Upper lobe of left lung (tissue), 4 donors: ENCODE measurements at regions not wholly inside any gene's neighbourhood (a gene's known extent, or its start where the extent isn't known, plus 50 kb on each side); places are given as distances from the start of the nearest gene placed in this dataset.

Experiments
- EP300 ChIP-seq, 4 donors: sonication (generic); formaldehyde crosslinking; IDR thresholded peaks; one replicate each; pipeline ENCODE4 v1.5.1; 2017; ENCODE audit warnings: antibody characterized with exemption in 4 of 4, control low read depth in 2 of 4
- POLR2A ChIP-seq, 4 donors: fragments of 450-650 bp; IDR thresholded peaks; one replicate each; pipeline ENCODE4 v1.5.1; 2016 to 2017; ENCODE audit warnings: antibody characterized with exemption in 4 of 4, mild to moderate bottlenecking in 2 of 4
- POLR2AphosphoS5 ChIP-seq, 2 donors: sonication (generic); formaldehyde crosslinking; IDR thresholded peaks; one replicate each; pipeline ENCODE4 v1.5.1; 2017; ENCODE audit warnings: antibody characterized with exemption in 2 of 2
- TF ChIP-seq, protein P1 (sequence below), 6 experiments: fragments of 450-650 bp in 4 of 6; fragments of 200-600 bp in 2 of 6; sonication (generic) in 2 of 6; IDR thresholded peaks; one replicate each; pipeline ENCODE4 v1.5.1; 2016 to 2019; ENCODE audit warnings: antibody characterized with exemption in 6 of 6

DNA sequence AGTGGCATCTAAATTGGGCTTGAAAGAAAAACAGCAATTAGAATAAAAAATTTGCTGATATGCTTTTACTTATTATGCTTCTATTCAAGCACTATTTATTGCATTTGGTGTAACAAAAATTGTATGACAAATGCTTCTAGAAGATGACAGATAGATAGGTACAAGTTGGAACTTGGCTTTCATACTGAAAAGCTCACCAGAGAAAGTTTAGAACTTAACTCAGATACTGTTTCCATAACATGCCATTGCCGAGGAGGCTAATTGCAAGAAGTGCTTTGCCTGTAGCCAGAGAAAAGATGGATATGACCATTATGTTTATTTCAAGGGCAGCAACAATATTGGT, 123.8 kb downstream of the NFKBIZ start:
- TF ChIP-seq, protein P1, sequence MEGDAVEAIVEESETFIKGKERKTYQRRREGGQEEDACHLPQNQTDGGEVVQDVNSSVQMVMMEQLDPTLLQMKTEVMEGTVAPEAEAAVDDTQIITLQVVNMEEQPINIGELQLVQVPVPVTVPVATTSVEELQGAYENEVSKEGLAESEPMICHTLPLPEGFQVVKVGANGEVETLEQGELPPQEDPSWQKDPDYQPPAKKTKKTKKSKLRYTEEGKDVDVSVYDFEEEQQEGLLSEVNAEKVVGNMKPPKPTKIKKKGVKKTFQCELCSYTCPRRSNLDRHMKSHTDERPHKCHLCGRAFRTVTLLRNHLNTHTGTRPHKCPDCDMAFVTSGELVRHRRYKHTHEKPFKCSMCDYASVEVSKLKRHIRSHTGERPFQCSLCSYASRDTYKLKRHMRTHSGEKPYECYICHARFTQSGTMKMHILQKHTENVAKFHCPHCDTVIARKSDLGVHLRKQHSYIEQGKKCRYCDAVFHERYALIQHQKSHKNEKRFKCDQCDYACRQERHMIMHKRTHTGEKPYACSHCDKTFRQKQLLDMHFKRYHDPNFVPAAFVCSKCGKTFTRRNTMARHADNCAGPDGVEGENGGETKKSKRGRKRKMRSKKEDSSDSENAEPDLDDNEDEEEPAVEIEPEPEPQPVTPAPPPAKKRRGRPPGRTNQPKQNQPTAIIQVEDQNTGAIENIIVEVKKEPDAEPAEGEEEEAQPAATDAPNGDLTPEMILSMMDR (IDR thresholded peaks at IDR 0.05), result no peak
- no peak for TF ChIP-seq EP300 (IDR thresholded peaks at IDR 0.05)
- no peak for TF ChIP-seq POLR2A (IDR thresholded peaks at IDR 0.05)
- no peak for TF ChIP-seq POLR2AphosphoS5 (IDR thresholded peaks at IDR 0.05)
